HL-60 (cell line): ENCODE measurements at regions not wholly inside any gene's neighbourhood (a gene's known extent, or its start where the extent isn't known, plus 50 kb on each side); places are given as distances from the start of the nearest gene placed in this dataset.

Experiments used
- DNase-seq, 2 experiments: peaks; one replicate each; pipeline ENCODE4 v3.0.0-alpha.2; 2010 to 2020; ENCODE audit warnings: low read depth in 1 of 2, low spot score in 1 of 2
- H3K27ac ChIP-seq: fragments of 250-450 bp; sonication (Bioruptor Pico); replicated peaks from 2 replicates; pipeline ENCODE4 v1.5.1; 2020; ENCODE audit warnings: mild to moderate bottlenecking, moderate library complexity
- H3K27me3 ChIP-seq: fragments of 250-450 bp; sonication (Bioruptor Pico); 2 replicates; pipeline ENCODE4 v1.5.1; 2021; ENCODE audit warnings: mild to moderate bottlenecking, moderate library complexity; ENCODE audit not compliant: insufficient read depth, poor library complexity, severe bottlenecking
- H3K4me3 ChIP-seq: replicated peaks from 2 replicates; pipeline ENCODE4 v1.5.1; 2011; ENCODE audit warnings: mild to moderate bottlenecking, control low read depth, low read length; ENCODE audit not compliant: insufficient read depth
- CTCF ChIP-seq: IDR thresholded peaks from one replicate; pipeline ENCODE4 v1.5.1; 2011; ENCODE audit warnings: low read length, control low read depth, inconsistent platforms; ENCODE audit not compliant: insufficient read depth
- GABPA ChIP-seq: IDR thresholded peaks from 2 replicates; pipeline ENCODE4 v1.6.1; 2012; ENCODE audit warnings: low read depth
- POLR2AphosphoS5 ChIP-seq: IDR thresholded peaks from 2 replicates; pipeline ENCODE4 v1.6.1; 2012; ENCODE audit warnings: low read depth
- REST ChIP-seq: IDR thresholded peaks from 2 replicates; pipeline ENCODE4 v1.6.1; 2012; ENCODE audit warnings: low read depth; ENCODE audit not compliant: insufficient replicate concordance
- SPI1 ChIP-seq: IDR thresholded peaks from 2 replicates; pipeline ENCODE4 v1.6.1; 2012; ENCODE audit warnings: low read depth, mild to moderate bottlenecking, borderline replicate concordance

GRCh38 chr1:29428280-29428615 is 191.9 kb downstream of the PTPRU start:
- DNase-seq = no peak
- H3K4me3 ChIP-seq = no peak overlapping the region
- H3K27ac ChIP-seq = no peak overlapping the region
- no peaks in the 10 kb centered on the region for H3K27me3 ChIP-seq
- no peak for TF ChIP-seq GABPA
- no peak for TF ChIP-seq POLR2AphosphoS5
- no peak for TF ChIP-seq REST
- TF ChIP-seq CTCF = no peak
- no peak for TF ChIP-seq SPI1

- H3K27ac ChIP-seq = no peak overlapping the region
- no peak for DNase-seq
- TF ChIP-seq GABPA (no peak), REST (no peak), POLR2AphosphoS5 (no peak), SPI1 (no peak), CTCF (no peak)
- H3K27me3 ChIP-seq = no peaks in the 10 kb centered on the region
- no peak overlapping the region for H3K4me3 ChIP-seq
These were observed 191.4 kb downstream of the PTPRU start for GRCh38 chr1:29427614-29428279.

- no peak overlapping the region for H3K27ac ChIP-seq
- TF ChIP-seq REST = no peak
- TF ChIP-seq POLR2AphosphoS5 = no peak
- TF ChIP-seq CTCF = no peak
- TF ChIP-seq GABPA = no peak
- TF ChIP-seq SPI1 = no peak
- H3K4me3 ChIP-seq = no peak overlapping the region
- no peaks in the 10 kb centered on the region for H3K27me3 ChIP-seq
- no peak for DNase-seq
These were observed 190.5 kb downstream of the PTPRU start for GRCh38 chr1:29426701-29427279.
